Brain microvascular endothelial cell (primary cell): ENCODE measurements at regions not wholly inside any gene's neighbourhood (a gene's known extent, or its start where the extent isn't known, plus 50 kb on each side); places are given as distances from the start of the nearest gene placed in this dataset.

Experiments used
- DNase-seq: peaks from one replicate; pipeline ENCODE4 v3.0.0-alpha.2; 2020
- H3K27ac ChIP-seq: fragments of 250-450 bp; sonication (Bioruptor Pico); 2 replicates; pipeline ENCODE4 v1.5.1; 2020; ENCODE audit warnings: mild to moderate bottlenecking, moderate library complexity
- H3K27me3 ChIP-seq: fragments of 250-450 bp; sonication (Bioruptor Pico); replicated peaks from 2 replicates; pipeline ENCODE4 v1.5.1; 2020; ENCODE audit warnings: mild to moderate bottlenecking
- H3K36me3 ChIP-seq: fragments of 250-450 bp; sonication (Bioruptor Pico); replicated peaks from 2 replicates; pipeline ENCODE4 v1.5.1; 2020; ENCODE audit warnings: mild to moderate bottlenecking
- H3K4me3 ChIP-seq: 2 replicates; pipeline ENCODE4 v1.5.1; 2011; ENCODE audit warnings: low read depth, mild to moderate bottlenecking, control low read depth, low read length, moderate library complexity
- CTCF ChIP-seq: IDR thresholded peaks from 2 replicates; pipeline ENCODE4 v1.5.1; 2011; ENCODE audit warnings: low read depth, mild to moderate bottlenecking, moderate library complexity, low read length, control low read depth, inconsistent platforms; ENCODE audit errors: missing control alignments
- in situ Hi-C: cut with HindIII; loops from 2 replicates; pipeline ENCODE4 v1.10.0; 2017; ENCODE audit warnings: low sequenced_read_pairs, low pct_ligation_motif_present

GRCh38 chr2:236922061-236922460 lies 163.6 kb upstream of the COPS8 start:
- no peaks in the 10 kb centered on the region for H3K27me3 ChIP-seq
- no peak for TF ChIP-seq CTCF
- in situ Hi-C loops, result no loop called here

GRCh38 chr2:236928380-236929037 lies 157.2 kb upstream of the COPS8 start:
- DNase-seq, result no peak
- no peaks in the 10 kb centered on the region for H3K27me3 ChIP-seq
- no peak for TF ChIP-seq CTCF
- H3K4me3 ChIP-seq, result no peak overlapping the region
- in situ Hi-C loops, result no loop called here
- H3K27ac ChIP-seq, result no peak overlapping the region
- no peaks in the 10 kb centered on the region for H3K36me3 ChIP-seq

More at GRCh38 chr2:236922061-236922460, 163.6 kb upstream of the COPS8 start:
- H3K27ac ChIP-seq, result no peak overlapping the region
- DNase-seq, result no peak
- H3K4me3 ChIP-seq, result no peak overlapping the region
- H3K36me3 ChIP-seq, result no peaks in the 10 kb centered on the region

GRCh38 chr2:236932831-236933361 lies 152.8 kb upstream of the COPS8 start:
- DNase-seq, result no peak
- Histone ChIP-seq H3K27me3 (no peaks in the 10 kb centered on the region), H3K4me3 (no peak overlapping the region), H3K27ac (no peak overlapping the region), H3K36me3 (no peaks in the 10 kb centered on the region)
- no peak for TF ChIP-seq CTCF
- in situ Hi-C loops, result no loop called here

- Histone ChIP-seq H3K27ac (no peak overlapping the region), H3K27me3 (no peaks in the 10 kb centered on the region), H3K36me3 (no peaks in the 10 kb centered on the region), H3K4me3 (no peak overlapping the region)
- no peak for DNase-seq
- in situ Hi-C loops, result no loop called here
- no peak for TF ChIP-seq CTCF
Measured at GRCh38 chr2:236934166-236934565, 151.5 kb upstream of the COPS8 start.

- H3K4me3 ChIP-seq, result no peak overlapping the region
- no peak for DNase-seq
- in situ Hi-C loops, result no loop called here
- no peaks in the 10 kb centered on the region for H3K36me3 ChIP-seq
- no peak for TF ChIP-seq CTCF
- no peaks in the 10 kb centered on the region for H3K27me3 ChIP-seq
- no peak overlapping the region for H3K27ac ChIP-seq
Measured at GRCh38 chr2:236934656-236935055, 151.0 kb upstream of the COPS8 start.

GRCh38 chr2:236935083-236935482 lies 150.6 kb upstream of the COPS8 start:
- in situ Hi-C loops, result no loop called here
- no peaks in the 10 kb centered on the region for H3K36me3 ChIP-seq
- H3K4me3 ChIP-seq, result no peak overlapping the region
- no peak for TF ChIP-seq CTCF
- H3K27ac ChIP-seq, result no peak overlapping the region
- H3K27me3 ChIP-seq, result no peaks in the 10 kb centered on the region
- no peak for DNase-seq
